Type B pancreatic cell (in vitro differentiated cells): ENCODE measurements at regions not wholly inside any gene's neighbourhood (a gene's known extent, or its start where the extent isn't known, plus 50 kb on each side); places are given as distances from the start of the nearest gene placed in this dataset.

ENCODE experiments used
- DNase-seq: peaks from one replicate; pipeline ENCODE4 v3.0.0; 2021; ENCODE audit warnings: mixed read lengths; ENCODE audit not compliant: unreplicated experiment; ENCODE audit errors: extremely low spot score
- H3K27ac Mint-ChIP-seq: 2 replicates; pipeline ENCODE4 v1.8.0; 2021; ENCODE audit warnings: mild to moderate bottlenecking, mixed read lengths
- H3K27me3 Mint-ChIP-seq: 2 replicates; pipeline ENCODE4 v1.8.0; 2021; ENCODE audit warnings: mixed read lengths
- H3K36me3 Mint-ChIP-seq: 2 replicates; pipeline ENCODE4 v1.8.0; 2021; ENCODE audit warnings: mixed read lengths
- H3K4me1 Mint-ChIP-seq: one replicate; pipeline ENCODE4 v1.8.0; 2021; ENCODE audit warnings: mixed read lengths; ENCODE audit not compliant: unreplicated experiment
- H3K4me3 Mint-ChIP-seq: 2 replicates; pipeline ENCODE4 v1.8.0; 2021; ENCODE audit warnings: mild to moderate bottlenecking, mixed read lengths
- H3K9me3 Mint-ChIP-seq: 2 replicates; pipeline ENCODE4 v1.8.0; 2021; ENCODE audit warnings: mixed read lengths
- CTCF ChIP-seq: fragments of 200-600 bp; sonication (generic); conservative IDR thresholded peaks from 2 replicates; pipeline ENCODE4 v1.5.0; 2021; ENCODE audit warnings: antibody characterized with exemption, mild to moderate bottlenecking

GRCh38 chr3:72395776-72396311 is 452.4 kb downstream of the SHQ1 start:
- DNase-seq, result no peak
- H3K27me3 Mint-ChIP-seq, result no peaks in the 10 kb centered on the region
- H3K4me1 Mint-ChIP-seq, result peaks cover 34% of the 10 kb centered on the region
- no peak overlapping the region for H3K4me3 Mint-ChIP-seq
- H3K9me3 Mint-ChIP-seq, result peaks cover 4% of the 10 kb centered on the region
- no peak for TF ChIP-seq CTCF
- H3K36me3 Mint-ChIP-seq, result peaks cover 20% of the 10 kb centered on the region
- H3K27ac Mint-ChIP-seq, result no peak overlapping the region

DNA sequence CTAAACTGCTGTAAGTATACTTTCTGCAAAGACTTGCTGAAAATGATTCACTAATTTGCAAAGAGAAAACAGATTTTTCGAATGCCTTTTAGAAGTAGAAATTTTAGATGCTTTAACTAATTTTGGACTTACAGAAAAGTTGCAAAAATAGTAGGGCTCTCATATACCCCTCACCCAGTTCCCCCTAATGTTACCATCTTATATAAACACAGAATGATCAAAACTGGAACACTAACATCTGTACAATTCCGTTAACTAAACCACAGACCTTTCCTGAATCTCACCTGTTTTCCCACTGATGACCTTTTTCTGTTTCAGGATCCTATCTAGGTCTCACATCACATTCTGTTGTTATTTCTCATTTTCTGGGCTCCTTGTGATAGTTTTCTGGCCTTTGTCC is 454.8 kb downstream of the SHQ1 start:
- Mint-ChIP-seq H3K4me1 (peaks cover 22% of the 10 kb centered on the region), H3K27me3 (no peaks in the 10 kb centered on the region), H3K9me3 (peaks cover 4% of the 10 kb centered on the region), H3K27ac (no peak overlapping the region), H3K4me3 (no peak overlapping the region), H3K36me3 (peaks cover 10% of the 10 kb centered on the region)
- no peak for DNase-seq
- no peak for TF ChIP-seq CTCF

GRCh38 chr3:72391659-72392058 is 456.6 kb downstream of the SHQ1 start:
- H3K27me3 Mint-ChIP-seq, result no peaks in the 10 kb centered on the region
- TF ChIP-seq CTCF, result no peak
- H3K36me3 Mint-ChIP-seq, result peaks cover 10% of the 10 kb centered on the region
- no peak overlapping the region for H3K4me3 Mint-ChIP-seq
- peaks cover 4% of the 10 kb centered on the region for H3K9me3 Mint-ChIP-seq
- DNase-seq, result no peak
- no peak overlapping the region for H3K27ac Mint-ChIP-seq
- H3K4me1 Mint-ChIP-seq, result peaks cover 31% of the 10 kb centered on the region

DNA sequence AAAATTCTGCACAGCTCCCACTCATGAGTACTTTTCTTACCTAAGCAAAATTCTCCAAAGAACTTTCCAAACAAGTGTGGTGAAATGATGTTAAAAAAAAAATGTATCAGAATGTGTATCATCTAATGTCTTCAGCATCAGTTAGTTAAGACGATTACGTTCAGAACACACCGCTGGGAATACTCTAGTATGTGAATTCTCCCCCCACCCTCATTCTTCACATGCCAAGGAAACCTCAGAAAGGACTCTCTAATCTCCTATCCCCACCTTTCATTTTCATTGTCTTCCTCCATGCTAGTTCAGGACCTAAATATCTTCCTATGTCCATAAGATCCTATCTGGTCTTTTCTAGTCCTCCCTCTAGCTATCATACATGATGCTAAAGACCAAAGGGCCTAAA is 457.4 kb downstream of the SHQ1 start:
- H3K27ac Mint-ChIP-seq, result no peak overlapping the region
- peaks cover 3% of the 10 kb centered on the region for H3K36me3 Mint-ChIP-seq
- no peaks in the 10 kb centered on the region for H3K27me3 Mint-ChIP-seq
- H3K4me1 Mint-ChIP-seq, result peaks cover 30% of the 10 kb centered on the region
- TF ChIP-seq CTCF, result no peak
- H3K9me3 Mint-ChIP-seq, result no peaks in the 10 kb centered on the region
- no peak overlapping the region for H3K4me3 Mint-ChIP-seq
- DNase-seq, result no peak

DNA sequence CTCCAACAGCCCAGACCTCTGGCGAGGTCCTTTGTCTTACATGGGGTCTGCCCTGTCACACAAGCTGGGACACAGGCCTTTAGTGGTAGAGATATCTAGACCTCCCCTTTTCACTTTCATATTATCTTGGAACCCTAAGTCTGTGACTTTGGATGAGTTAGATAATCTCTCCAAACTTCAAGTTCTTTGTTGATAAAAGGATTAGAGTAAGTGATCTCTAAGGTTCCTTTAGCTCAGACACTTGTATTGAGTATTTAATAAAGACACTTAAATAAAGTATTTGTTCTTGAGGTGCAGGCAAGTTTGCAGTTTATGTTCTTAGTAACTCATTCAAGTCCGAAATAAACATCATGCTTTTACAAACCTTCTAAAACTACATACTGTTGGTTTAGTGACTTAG is 459.6 kb downstream of the SHQ1 start:
- no peak overlapping the region for H3K4me3 Mint-ChIP-seq
- H3K4me1 Mint-ChIP-seq, result peaks cover 42% of the 10 kb centered on the region
- no peak overlapping the region for H3K27ac Mint-ChIP-seq
- DNase-seq, result no peak
- H3K27me3 Mint-ChIP-seq, result no peaks in the 10 kb centered on the region
- TF ChIP-seq CTCF, result no peak
- no peaks in the 10 kb centered on the region for H3K36me3 Mint-ChIP-seq
- no peaks in the 10 kb centered on the region for H3K9me3 Mint-ChIP-seq

DNA sequence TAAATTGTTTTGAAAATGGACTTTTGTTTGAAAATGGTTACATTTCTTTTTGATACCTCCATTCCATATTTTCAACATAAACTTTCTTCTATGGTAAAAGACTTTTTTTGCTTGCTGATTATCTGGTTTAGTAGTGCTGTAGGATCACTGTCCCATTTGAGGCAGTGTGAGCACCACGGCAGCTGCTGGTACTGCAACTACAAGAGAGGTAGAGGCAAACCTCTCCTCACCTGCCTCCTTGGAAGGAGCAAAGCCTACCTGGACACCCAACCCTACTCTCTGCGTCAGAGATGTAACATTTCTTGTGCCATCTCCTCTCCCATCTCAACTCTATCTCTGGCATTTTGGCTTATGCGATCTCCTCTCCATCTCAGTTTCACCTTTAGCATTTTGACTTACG is 460.1 kb downstream of the SHQ1 start:
- H3K27ac Mint-ChIP-seq, result no peak overlapping the region
- H3K9me3 Mint-ChIP-seq, result no peaks in the 10 kb centered on the region
- DNase-seq, result no peak
- H3K4me1 Mint-ChIP-seq, result peaks cover 40% of the 10 kb centered on the region
- H3K4me3 Mint-ChIP-seq, result no peak overlapping the region
- H3K36me3 Mint-ChIP-seq, result no peaks in the 10 kb centered on the region
- H3K27me3 Mint-ChIP-seq, result no peaks in the 10 kb centered on the region
- TF ChIP-seq CTCF, result no peak
